ENCODE measurements at regions not wholly inside any gene's neighbourhood (a gene's known extent, or its start where the extent isn't known, plus 50 kb on each side); places are given as distances from the start of the nearest gene placed in this dataset.

DNA sequence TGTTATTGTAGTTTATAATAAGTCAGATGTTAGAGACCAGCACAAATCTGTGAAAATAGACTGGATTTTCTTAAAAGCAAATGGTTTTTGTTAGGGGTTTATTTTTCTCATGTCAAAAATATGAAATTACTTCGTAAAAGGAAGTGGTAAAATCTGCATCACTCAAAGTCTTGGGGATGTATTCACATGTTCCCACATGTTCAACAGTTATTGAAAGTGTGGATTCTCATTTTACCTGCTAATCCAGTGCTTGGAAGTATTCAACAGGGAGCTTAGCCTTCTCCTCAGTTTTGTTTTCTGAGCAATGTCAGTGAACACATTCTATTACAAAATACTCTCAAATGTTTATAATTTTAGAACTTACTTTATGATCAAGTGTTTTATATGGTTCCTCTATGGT is 352.0 kb downstream of the SOX2 start:
- no peak for DNase-seq (ENCODE audit: low read depth, low spot score)

DNA sequence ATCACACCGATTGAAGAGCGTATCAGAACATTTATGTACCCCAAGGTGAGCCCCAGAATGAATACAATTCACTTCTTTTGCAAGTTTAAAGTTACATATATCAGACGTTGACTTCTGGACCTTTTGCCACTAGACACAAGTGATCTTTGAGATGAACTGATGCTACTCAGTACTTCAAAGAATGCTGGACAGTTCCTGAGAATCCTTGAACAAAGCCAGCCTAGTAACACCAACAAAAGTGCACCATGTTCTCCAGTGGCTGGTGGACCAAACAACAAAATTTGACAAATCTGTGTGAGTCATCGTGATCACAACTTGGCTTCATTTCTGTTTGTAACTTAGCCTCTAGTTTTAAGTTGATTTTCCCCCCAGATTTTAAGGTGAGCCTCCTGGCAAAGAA is 355.7 kb downstream of the SOX2 start:
- DNase-seq (ENCODE audit: low read depth, low spot score) = no peak

DNA sequence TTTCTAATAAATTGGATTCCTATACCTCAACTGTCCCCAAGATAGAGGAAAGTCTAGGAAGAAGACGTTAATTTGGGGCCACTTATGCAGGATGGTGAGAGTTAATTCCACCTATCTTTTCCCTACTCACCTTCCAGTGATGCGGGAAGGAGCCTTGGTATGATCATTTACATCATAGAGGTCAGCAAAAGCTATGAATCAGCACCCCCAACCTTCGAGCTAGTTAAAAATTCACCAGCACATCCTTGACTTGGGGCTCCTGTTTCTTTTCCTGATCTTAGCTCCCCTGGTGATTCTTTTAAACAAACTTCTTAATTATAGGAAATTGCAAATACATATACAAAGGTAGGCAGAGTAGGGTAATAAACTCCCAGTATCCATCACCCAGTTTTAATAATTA is 366.6 kb downstream of the SOX2 start:
- no peak for DNase-seq (ENCODE audit: low read depth, low spot score)

DNA sequence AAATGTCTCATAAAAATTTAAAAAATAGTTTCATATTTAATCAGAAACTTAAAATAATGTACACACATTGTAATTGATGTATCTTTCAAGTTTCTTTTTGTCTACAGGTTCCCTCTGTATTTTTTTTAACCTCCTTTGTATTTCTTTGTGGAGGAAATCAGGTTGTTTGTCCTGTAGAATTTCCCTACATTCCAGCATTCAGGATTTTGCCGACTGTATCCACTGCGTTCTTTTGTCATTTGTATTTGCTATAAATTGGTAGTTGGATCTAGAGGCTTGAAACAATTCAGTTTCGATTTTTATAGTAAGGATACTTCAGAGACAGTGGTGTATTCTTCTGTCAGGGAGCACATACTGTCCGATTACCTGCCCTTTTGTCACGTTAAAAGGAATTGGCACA is 367.2 kb downstream of the SOX2 start:
- no peak for DNase-seq (ENCODE audit: low read depth, low spot score)

DNA sequence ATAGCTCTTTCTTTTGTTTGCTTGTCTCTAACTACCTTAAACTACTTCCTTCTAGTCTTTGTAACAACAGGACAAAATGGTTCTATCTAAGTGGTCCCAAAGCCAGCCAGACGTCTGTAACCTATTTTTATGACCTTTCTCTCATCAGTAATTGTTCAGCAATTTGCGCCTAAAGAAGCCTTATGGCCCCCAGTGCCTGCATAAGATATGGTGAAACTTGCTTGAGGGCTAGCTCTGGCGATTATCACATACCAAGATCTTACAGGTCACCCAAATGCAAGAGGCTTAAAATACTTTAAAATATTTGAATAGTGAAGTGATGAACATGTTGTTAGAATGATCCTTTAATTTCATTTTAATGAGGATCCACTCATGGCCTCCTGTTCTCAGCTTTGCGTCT is 369.4 kb downstream of the SOX2 start:
- peak; percentile 49 for DNase-seq (ENCODE audit: low read depth, low spot score)

DNA sequence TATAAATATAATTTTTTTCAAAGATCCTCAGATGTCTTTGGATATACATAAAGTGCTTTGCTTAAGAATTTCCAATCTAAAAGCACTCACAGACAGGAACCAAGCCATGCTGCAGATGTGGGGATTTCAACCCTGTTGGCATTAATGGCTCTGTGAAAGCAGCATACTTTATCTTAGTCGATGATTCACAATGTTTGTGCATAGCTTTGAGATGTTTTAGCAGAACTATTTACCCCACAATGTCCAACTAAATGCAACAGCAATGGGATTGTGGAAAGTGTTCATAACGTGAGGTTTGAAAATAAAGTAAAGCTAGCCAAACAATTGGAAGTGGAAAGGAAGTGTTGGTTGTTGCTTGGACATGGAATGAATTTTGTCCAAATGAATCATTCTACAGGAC is 371.4 kb downstream of the SOX2 start:
- no peak for DNase-seq (ENCODE audit: low read depth, low spot score)

DNA sequence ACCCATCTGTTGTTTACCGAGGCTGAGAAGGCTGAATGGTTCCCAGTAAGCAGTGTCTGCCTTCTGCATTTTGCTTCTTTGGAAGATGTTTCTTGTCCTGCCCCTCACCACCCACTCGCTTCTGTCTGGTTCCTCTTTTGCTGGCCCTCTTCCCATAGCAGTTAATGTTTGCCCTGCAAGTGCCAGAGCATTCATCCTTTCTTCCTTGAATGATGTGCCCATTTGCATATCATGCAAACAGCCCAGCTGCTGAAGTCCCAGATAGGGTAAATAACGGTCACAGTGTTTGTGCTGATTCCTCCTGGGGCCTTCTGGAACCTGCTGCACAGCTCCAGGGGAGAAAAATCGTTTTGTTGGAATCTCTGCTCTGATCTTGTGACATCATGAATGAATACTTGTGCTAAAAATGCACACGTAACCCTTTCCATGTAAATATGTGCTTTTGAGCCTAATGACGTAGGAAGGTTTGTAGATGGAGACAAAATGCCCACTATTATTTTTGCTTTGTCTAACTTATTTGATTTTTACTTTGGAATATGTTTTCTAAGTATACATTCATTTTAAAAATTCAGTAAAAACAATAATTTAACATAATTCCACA is 381.0 kb downstream of the SOX2 start:
- DNase-seq (ENCODE audit: low read depth, low spot score) = peak; percentile 7

DNA sequence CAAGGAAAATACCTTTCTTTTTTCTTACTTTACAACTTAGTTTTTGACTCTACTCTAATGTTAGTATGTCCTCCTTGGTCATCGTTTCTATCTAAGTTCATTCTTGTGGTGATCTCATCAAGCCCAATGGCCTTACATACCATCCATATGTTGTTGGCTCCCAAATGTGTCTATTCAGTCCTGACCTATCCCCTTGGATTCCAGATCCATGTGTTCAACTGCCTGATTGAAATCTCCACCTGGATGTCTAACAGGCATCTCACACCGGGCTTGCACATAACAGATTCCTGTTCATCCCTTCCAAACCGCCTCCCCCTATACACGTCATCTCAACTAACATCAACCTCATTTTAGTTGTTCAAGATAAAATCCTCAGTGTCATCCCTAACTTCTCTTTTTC is 382.6 kb downstream of the SOX2 start:
- no peak for DNase-seq (ENCODE audit: low read depth, low spot score)

DNA sequence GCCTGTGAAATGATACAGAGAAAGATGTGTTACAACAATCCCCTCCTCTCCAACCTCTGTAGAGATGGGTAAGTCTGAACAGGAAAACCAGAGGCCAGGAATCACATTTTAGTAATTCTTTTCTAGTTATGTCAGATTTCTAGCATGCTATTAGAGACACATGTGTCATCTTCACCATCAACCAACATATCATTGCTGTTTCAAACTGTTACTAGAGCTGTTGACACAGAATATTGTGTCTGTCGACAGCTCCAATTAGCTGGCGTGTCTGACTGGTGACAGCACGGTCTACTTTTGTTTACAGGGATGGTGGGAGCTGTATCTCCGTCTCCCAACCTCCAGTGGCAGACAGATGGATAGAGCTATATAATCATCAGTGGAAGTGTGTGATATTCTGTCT is 393.2 kb downstream of the SOX2 start:
- DNase-seq (ENCODE audit: low read depth, low spot score) = no peak

DNA sequence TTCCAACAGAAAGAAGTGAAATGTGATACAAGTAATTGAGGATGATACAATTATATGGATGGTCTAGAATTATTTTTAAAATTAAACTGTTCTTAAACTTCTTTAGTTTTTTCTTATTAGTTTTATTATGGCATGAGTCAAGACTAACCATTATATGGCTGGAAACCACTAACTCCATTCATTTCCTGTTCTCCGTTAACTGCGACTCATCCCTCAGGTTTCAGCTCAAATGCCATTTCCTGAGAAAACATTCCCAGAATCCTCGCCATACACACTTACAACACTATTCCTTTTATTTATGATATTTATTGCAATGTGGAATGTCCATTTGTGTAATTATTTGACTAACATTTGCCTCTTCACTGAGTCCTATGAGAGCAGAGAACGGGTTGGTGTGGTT is 394.1 kb downstream of the SOX2 start:
- DNase-seq (ENCODE audit: low read depth, low spot score) = no peak

DNA sequence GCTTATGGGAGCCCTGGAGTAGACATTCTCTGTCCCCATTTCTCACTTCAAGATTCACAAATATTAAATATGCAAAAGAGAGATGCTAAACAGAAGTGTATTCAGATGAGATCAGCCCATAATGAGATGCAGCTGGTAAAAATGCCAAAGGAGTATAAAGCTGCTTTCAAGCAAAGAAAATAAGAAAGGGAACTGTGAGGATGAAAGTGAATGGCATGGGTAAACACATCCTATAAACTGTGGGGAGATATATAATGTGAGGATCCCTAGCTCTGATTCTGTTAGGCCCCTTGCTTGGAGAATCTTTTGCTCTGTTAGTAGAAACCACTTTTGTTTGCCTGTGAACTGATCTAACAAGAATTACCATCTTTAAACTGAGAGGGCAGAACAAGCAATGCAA is 396.6 kb downstream of the SOX2 start:
- DNase-seq (ENCODE audit: low read depth, low spot score) = no peak

DNA sequence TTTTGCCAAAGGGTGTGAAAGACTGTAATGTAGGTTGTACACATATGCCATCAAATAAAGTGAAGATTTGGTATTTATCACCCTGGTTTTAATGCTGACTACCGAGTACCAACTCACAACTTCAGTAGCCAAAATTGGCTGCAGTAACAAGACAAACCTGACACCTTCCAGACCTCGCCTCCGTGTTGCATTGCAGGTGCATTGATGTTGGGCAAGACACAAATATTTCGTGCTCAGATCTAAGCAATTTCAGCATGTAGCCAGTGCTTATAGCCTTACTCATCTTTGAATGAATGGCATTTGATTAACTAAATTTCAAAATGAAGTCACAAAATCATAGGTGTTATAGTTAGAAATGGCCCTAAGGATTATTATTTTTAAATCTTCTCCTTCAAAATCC is 400.2 kb downstream of the SOX2 start:
- no peak for DNase-seq (ENCODE audit: low read depth, low spot score)

DNA sequence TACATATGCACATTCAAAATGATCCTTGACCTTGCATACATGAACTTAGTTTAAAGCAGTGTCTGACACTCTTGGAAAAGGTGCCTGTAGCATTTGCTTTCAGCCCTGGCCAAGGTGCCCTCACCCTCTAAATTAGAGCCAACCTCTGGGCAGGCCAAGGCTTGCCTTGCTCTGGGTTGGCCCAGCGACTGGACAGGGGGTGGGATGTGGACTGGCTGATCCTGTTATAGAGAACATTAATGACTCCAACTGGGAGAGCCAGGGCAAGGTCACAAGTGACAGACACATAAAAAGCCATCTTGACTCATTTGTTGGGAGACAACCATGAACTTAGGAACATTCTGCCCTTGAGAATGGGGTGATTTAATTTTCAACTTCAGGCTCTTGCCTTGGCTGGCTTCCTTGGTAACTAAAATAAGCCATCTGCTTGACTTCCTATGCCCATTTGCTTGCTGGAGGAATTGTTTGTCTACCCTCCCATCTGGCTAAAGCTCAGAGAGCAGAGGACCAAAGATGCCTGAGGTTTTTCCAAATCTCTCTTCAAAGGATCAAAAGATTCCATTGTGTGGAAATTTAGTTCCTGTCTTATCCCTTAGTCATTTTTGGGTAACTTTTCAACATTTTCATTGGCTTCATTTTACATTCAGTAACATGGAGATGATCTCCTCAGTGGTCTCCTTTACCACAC is 403.7 kb downstream of the SOX2 start:
- DNase-seq (ENCODE audit: low read depth, low spot score) = no peak

DNA sequence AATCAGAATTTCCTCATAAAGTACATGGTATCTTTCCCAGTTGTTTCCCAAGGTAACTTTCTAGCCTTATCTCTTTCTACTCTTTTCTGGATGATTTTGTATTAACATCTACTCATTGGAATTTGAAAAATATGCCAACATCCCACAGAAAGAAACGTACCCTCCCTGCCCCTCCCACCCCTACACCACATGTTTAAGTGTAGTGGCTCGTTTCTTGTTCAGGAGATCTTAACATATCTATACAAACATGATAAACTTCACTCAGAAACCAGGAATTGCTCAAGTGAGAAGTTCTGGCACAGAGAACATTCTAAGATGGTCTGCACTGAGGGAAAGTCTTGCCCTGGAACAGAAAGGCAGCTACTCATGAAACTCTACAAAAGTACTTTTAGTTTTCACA is 404.7 kb downstream of the SOX2 start:
- DNase-seq (ENCODE audit: low read depth, low spot score) = no peak

DNA sequence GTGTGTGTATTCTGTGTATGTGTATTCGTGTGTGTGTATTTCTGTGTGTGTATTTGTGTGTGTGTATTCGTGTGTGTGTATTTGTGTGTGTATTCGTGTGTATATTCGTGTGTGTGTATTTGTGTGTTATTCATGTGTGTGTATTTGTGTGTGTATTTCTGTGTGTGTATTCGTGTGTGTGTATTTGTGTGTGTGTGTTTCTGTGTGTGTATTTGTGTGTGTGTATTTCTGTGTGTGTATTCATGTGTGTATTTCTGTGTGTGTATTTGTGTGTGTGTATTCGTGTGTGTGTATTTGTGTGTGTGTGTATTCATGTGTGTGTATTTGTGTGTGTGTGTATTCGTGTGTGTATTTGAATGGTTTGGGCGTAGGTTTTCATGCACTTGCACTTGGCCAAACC is 405.4 kb downstream of the SOX2 start:
- DNase-seq (ENCODE audit: low read depth, low spot score) = no peak

DNA sequence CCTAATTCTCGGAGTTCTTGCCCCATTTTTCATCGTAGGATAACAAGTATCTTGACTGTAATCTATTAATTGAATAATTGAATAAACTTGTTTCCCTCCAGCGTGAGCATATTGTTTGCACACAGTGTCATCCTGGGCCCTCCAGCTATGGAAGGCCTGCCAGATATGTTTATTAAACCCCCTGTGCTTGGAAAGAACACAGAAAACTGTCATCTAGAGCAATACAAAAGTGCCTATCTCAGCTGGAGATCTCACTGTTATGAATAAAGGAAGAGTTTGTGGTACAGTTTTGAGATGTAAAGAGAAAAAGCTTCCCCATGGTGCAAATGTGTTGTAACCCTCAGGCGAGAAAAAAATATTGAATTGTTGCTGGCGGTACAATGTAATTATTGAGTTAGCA is 405.9 kb downstream of the SOX2 start:
- DNase-seq (ENCODE audit: low read depth, low spot score) = no peak

DNA sequence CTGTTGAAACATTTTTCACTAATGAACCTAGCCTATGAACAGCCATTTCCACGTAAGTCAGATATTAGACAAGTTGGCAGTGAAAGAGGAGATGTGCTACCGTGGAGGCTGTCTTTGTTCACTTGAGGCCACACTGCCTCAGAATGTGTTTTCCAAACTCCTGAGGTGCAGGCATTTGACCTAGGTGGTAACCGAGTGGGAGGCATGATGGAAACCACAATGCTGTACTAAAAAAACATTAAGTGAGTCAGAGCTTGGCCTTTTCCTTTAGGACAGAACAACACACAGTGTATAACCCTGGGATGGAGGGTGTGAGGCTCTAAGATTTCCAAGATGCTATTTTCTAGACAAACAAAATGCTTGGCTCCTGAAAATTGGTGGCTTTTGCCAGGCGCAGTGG is 406.3 kb downstream of the SOX2 start:
- no peak for DNase-seq (ENCODE audit: low read depth, low spot score)

DNA sequence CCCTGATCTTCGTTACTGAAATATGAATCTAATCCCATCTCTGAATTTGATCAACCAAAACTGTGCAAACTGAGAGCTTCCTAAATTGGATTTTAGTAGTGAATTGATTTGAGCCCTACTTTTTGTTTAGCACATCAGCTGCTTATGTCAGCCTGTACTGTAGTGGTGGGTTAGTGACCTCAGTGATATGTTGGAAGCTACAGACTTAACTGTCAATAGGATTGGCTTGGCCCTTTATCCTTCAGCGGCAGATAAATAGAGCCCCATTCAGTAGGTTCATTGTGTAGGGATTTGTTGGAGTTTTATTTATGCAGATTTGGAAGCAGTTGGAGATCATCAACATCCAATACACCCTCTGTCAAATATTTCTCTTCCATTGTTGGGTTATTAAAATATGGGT is 409.7 kb downstream of the SOX2 start:
- DNase-seq (ENCODE audit: low read depth, low spot score) = no peak

DNA sequence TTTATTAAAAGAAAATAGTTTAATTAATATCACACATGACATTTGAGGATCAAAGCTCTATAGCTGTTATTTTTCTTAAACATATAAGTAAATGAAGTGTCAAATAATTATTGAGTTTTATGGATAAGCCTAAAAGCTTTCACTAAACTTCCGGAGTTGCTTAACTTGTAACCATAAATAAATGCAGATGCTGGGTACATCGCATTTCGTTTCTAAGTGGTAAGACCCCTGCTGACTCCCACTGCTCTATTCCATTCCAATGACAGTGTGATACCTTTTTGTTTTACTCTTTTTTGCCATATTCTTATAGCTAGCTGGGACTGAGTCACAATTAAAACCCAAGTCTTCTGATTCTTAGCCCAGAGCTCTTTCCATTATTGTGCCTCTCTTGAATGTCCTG is 411.1 kb downstream of the SOX2 start:
- DNase-seq (ENCODE audit: low read depth, low spot score) = no peak

DNA sequence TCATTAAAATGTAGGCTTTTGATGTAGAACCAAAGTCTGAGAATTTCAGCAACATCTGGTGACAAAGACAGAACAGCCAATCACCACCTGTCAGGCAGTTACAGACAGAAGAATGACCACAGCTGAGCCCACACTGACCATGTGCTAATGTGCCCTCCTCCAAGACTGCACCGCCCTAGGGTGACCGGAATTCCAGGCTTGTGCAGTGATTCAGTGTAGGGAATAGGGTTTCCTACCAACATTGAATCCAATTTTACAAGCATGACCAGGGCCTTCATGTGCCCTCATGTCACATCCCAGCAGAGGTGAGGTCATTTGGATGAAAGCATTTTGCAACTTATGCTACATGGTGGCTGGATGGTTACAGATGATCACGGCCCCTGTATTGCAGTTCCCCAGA is 412.5 kb downstream of the SOX2 start:
- no peak for DNase-seq (ENCODE audit: low read depth, low spot score)

DNA sequence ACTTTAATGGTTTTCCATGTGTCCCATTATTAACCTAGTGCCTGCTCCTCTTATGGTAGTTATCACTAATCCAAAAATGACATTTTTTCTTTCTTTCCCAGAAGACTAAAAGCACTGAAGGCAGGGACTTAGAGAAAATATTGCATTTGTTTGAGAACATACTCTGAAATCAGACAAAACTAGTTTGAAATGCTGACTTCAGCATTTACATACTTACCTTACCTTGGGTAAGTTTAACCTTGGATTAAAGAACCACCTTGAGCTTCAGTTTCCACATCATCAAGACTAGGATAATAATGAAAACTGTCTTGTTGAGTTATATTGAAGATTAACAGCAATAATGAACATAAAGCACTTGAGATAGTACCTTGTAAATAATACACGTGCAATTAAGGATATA is 413.0 kb downstream of the SOX2 start:
- no peak for DNase-seq (ENCODE audit: low read depth, low spot score)

DNA sequence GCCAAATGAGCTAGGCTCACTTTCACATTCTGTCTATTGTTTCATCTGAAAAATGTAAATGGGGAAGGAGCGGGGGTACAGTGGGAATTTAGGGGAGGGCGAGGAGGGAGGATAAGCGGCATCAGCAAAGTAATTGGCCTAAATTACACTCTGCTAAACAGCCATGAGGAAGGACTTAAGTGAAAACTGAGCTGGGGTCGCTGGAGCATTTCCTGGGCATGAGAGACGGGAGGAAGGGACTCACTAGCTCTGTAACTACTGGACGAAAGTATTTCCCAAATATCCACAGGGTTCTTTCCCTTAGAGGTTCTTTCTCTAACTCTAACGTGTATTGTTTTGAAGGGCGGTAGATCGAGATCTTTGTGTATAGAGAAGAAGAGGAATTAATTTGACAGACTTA is 418.0 kb downstream of the SOX2 start:
- DNase-seq (ENCODE audit: low read depth, low spot score) = no peak

DNA sequence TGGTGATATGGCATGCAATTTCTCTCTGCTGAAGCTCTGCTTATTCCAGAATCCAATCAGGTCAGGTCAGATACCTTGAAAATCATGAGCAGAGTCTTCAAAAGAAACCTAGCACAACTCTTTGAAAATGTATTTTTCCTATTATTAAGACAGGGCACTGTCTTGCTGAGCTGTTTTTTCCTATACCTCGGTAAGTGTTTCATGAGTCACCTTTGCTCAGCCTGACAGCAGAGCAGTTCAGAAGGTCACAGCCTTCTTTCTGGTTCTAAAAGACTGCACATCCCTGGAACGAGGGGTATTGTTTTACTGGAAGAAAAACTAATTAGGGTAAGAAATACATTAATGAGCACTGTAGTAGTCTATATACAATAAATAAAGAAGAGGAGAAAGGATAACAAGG is 422.0 kb downstream of the SOX2 start:
- no peak for DNase-seq (ENCODE audit: low read depth, low spot score)

DNA sequence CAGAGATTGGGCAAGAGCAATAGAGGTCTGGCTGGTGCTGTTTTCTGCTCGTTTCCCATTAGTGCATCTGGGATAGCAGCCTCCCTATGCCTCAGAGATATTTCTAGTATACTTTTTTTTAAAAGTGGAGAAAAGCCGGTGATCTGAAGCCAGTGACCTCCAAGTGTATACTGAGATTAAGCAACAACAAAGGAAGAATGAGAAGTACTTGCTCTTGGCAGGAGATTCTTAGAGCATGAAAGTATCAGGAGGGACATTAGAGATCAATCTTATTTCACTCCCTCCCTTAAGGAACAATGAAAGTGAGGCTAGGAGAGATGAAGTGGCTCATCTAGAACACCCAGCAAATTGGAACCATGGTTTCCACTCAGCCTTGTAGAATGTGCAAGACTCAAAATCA is 423.3 kb downstream of the SOX2 start:
- DNase-seq (ENCODE audit: low read depth, low spot score) = no peak

All from ELF-1 (cell line).